SK-N-SH (cell line): ENCODE measurements at regions not wholly inside any gene's neighbourhood (a gene's known extent, or its start where the extent isn't known, plus 50 kb on each side); places are given as distances from the start of the nearest gene placed in this dataset.

Source experiments
- CTCF ChIP-seq: fragments of 200-600 bp; sonication (generic); IDR thresholded peaks from 2 replicates; pipeline ENCODE4 v1.6.1; 2017; ENCODE audit warnings: antibody characterized with exemption, mild to moderate bottlenecking, moderate library complexity
- FOXM1 ChIP-seq: IDR thresholded peaks from 2 replicates; pipeline ENCODE4 v1.4.0; 2012; ENCODE audit warnings: low read depth, mild to moderate bottlenecking
- JUND ChIP-seq: IDR thresholded peaks from 2 replicates; pipeline ENCODE4 v1.4.0; 2012
- POLR2AphosphoS5 ChIP-seq: IDR thresholded peaks from 2 replicates; pipeline ENCODE4 v1.6.1; 2012; ENCODE audit warnings: low read depth, low read length
- RAD21 ChIP-seq: IDR thresholded peaks from 2 replicates; pipeline ENCODE4 v1.6.1; 2012; ENCODE audit warnings: mild to moderate bottlenecking, low read length
- RCOR1 ChIP-seq: fragments of 150-350 bp; IDR thresholded peaks from 2 replicates; pipeline ENCODE4 v1.6.1; 2017; ENCODE audit warnings: antibody characterized with exemption, low read length
- REST ChIP-seq: IDR thresholded peaks from 2 replicates; pipeline ENCODE4 v1.6.1; 2012; ENCODE audit warnings: mild to moderate bottlenecking, low read depth, low read length, moderate library complexity
- SIN3A ChIP-seq: IDR thresholded peaks from 2 replicates; pipeline ENCODE4 v1.6.1; 2012; ENCODE audit warnings: low read depth, mild to moderate bottlenecking, low read length, moderate library complexity, borderline replicate concordance
- TAF1 ChIP-seq: IDR thresholded peaks from 2 replicates; pipeline ENCODE4 v1.6.1; 2012; ENCODE audit warnings: low read depth, mild to moderate bottlenecking, low read length, moderate library complexity, borderline replicate concordance
- YY1 ChIP-seq: IDR thresholded peaks from 2 replicates; pipeline ENCODE4 v1.4.0; 2012; ENCODE audit warnings: low read depth, mild to moderate bottlenecking

- TF ChIP-seq RCOR1 (no peak), FOXM1 (no peak), CTCF (no peak), TAF1 (no peak), POLR2AphosphoS5 (no peak), YY1 (no peak), SIN3A (no peak), REST (no peak), JUND (no peak), RAD21 (no peak)
Measured at GRCh38 chr11:41985799-41986198, 526.3 kb upstream of the LRRC4C start.
